Ascending aorta (tissue), 2 donors: ENCODE measurements at regions not wholly inside any gene's neighbourhood (a gene's known extent, or its start where the extent isn't known, plus 50 kb on each side); places are given as distances from the start of the nearest gene placed in this dataset.
"Not testable (repeated sequence)": the region's sequence is repeated elsewhere in the genome, so short reads cannot be mapped to it uniquely, and the experiment has no call there.

Experiments
- DNase-seq, 2 donors: peaks; one replicate each; pipeline ENCODE4 v3.0.0-alpha.2; 2019; ENCODE audit warnings: low spot score in 2 of 2
- H3K27ac ChIP-seq, 2 donors: fragments of 200-600 bp; sonication (generic); one replicate each; pipeline ENCODE4 v1.5.1; 2016 to 2017; ENCODE audit warnings: mild to moderate bottlenecking in 1 of 2
- H3K27me3 ChIP-seq: fragments of 200-600 bp; sonication (generic); one replicate; pipeline ENCODE4 v1.5.1; 2017
- H3K36me3 ChIP-seq, 2 donors: fragments of 200-600 bp; sonication (generic); one replicate each; pipeline ENCODE4 v1.5.1; 2016
- H3K4me1 ChIP-seq, 2 donors: fragments of 200-600 bp; sonication (generic); one replicate each; pipeline ENCODE4 v1.5.1; 2016 to 2017; ENCODE audit warnings: mild to moderate bottlenecking in 1 of 2
- H3K4me3 ChIP-seq, 2 donors: fragments of 200-600 bp; sonication (generic); one replicate each; pipeline ENCODE4 v1.5.1; 2016 to 2017; ENCODE audit warnings: mild to moderate bottlenecking in 1 of 2
- H3K9me3 ChIP-seq, 2 donors: fragments of 200-600 bp; sonication (generic); one replicate each; pipeline ENCODE4 v1.5.1; 2016
- CTCF ChIP-seq, 3 experiments: fragments of 200-600 bp in 2 of 3; fragments of 450-650 bp in 1 of 3; sonication (generic) in 2 of 3; IDR thresholded peaks; one replicate each; pipeline ENCODE4 v1.5.1; 2016 to 2019; ENCODE audit warnings: antibody characterized with exemption in 3 of 3, mild to moderate bottlenecking in 1 of 3, moderate library complexity in 1 of 3
- intact Hi-C: fragments of 100-400 bp; cut with DNase I; formaldehyde crosslinking; loops from one replicate; pipeline ENCODE4 v1.15.1; 2023

GRCh38 chr22:34410111-34410510 is 489.8 kb upstream of the LARGE1 start:
- H3K27ac ChIP-seq = no peak overlapping the region
- TF ChIP-seq CTCF (IDR thresholded peaks at IDR 0.05) = no peak
- intact Hi-C loops = no loop called here
- no peaks in the 10 kb centered on the region for H3K27me3 ChIP-seq
- no peaks in the 10 kb centered on the region for H3K36me3 ChIP-seq
- H3K4me1 ChIP-seq = no peaks in the 10 kb centered on the region
- no peak overlapping the region for H3K4me3 ChIP-seq
- DNase-seq = no peak
- no peaks in the 10 kb centered on the region for H3K9me3 ChIP-seq

- H3K4me1 ChIP-seq = no peaks in the 10 kb centered on the region
- no peaks in the 10 kb centered on the region for H3K27me3 ChIP-seq
- H3K27ac ChIP-seq = no peak overlapping the region
- no peak overlapping the region for H3K4me3 ChIP-seq
- peak in 1 of 3 experiments; percentile 12 for TF ChIP-seq CTCF (IDR thresholded peaks at IDR 0.05)
- no peaks in the 10 kb centered on the region for H3K9me3 ChIP-seq
- H3K36me3 ChIP-seq = no peaks in the 10 kb centered on the region
- intact Hi-C loops = no loop called here
- no peak for DNase-seq
Observed at GRCh38 chr22:34414467-34415440, 494.5 kb upstream of the LARGE1 start.

- no peak for TF ChIP-seq CTCF (IDR thresholded peaks at IDR 0.05)
- DNase-seq = no peak
- Histone ChIP-seq H3K4me1 (no peaks in the 10 kb centered on the region), H3K36me3 (no peaks in the 10 kb centered on the region), H3K27ac (no peak overlapping the region), H3K27me3 (no peaks in the 10 kb centered on the region), H3K4me3 (no peak overlapping the region), H3K9me3 (no peaks in the 10 kb centered on the region)
- intact Hi-C loops = no loop called here
Observed at GRCh38 chr22:34416022-34416860, 496.0 kb upstream of the LARGE1 start.

- H3K4me1 ChIP-seq, H3K27ac ChIP-seq, DNase-seq, H3K36me3 ChIP-seq, H3K4me3 ChIP-seq, intact Hi-C loops, H3K9me3 ChIP-seq, H3K27me3 ChIP-seq: not testable (repeated sequence)
Observed at GRCh38 chr22:34422948-34423347, 502.7 kb upstream of the LARGE1 start.

- no peak overlapping the region for H3K27ac ChIP-seq
- H3K4me3 ChIP-seq = no peak overlapping the region
- no peak for TF ChIP-seq CTCF (IDR thresholded peaks at IDR 0.05)
- no peaks in the 10 kb centered on the region for H3K36me3 ChIP-seq
- DNase-seq = no peak
- H3K9me3 ChIP-seq = no peaks in the 10 kb centered on the region
- H3K27me3 ChIP-seq = no peaks in the 10 kb centered on the region
- H3K4me1 ChIP-seq = no peaks in the 10 kb centered on the region
- intact Hi-C loops = no loop called here
Observed at GRCh38 chr22:34427436-34427835, 507.2 kb upstream of the LARGE1 start.

- Histone ChIP-seq H3K4me3 (no peak overlapping the region), H3K27me3 (no peaks in the 10 kb centered on the region), H3K9me3 (no peaks in the 10 kb centered on the region), H3K27ac (no peak overlapping the region), H3K36me3 (no peaks in the 10 kb centered on the region), H3K4me1 (no peaks in the 10 kb centered on the region)
- DNase-seq = no peak
- TF ChIP-seq CTCF (IDR thresholded peaks at IDR 0.05) = no peak
- intact Hi-C loops = no loop called here
Observed at GRCh38 chr22:34427841-34428240, 507.6 kb upstream of the LARGE1 start.
